OCI-LY1 (cell line): ENCODE measurements at regions not wholly inside any gene's neighbourhood (a gene's known extent, or its start where the extent isn't known, plus 50 kb on each side); places are given as distances from the start of the nearest gene placed in this dataset.

Experiments used
- CTCF ChIP-seq: fragments of 200-600 bp; sonication (generic), shearing (Covaris generic); IDR thresholded peaks from 2 replicates; pipeline ENCODE4 v1.5.1; 2017; ENCODE audit warnings: mild to moderate bottlenecking, antibody characterized with exemption, low read length, moderate library complexity, mixed read lengths
- EZH2 ChIP-seq: fragments of 200-600 bp; sonication (generic), shearing (Covaris generic); IDR thresholded peaks from 2 replicates; pipeline ENCODE4 v1.8.0; 2017; ENCODE audit warnings: borderline replicate concordance, mixed run types, mild to moderate bottlenecking, antibody characterized with exemption, low read length, moderate library complexity, mixed read lengths

- TF ChIP-seq CTCF (no peak), EZH2 (no peak)
Observed at GRCh38 chr20:60628749-60629148, 623.3 kb upstream of the CDH4 start.
